HL-60 (cell line): ENCODE measurements at regions not wholly inside any gene's neighbourhood (a gene's known extent, or its start where the extent isn't known, plus 50 kb on each side); places are given as distances from the start of the nearest gene placed in this dataset.

ENCODE experiments used
- TF ChIP-seq, protein P1 (sequence below): IDR thresholded peaks from 2 replicates; pipeline ENCODE4 v1.6.1; 2012; ENCODE audit warnings: low read depth; ENCODE audit not compliant: insufficient replicate concordance
- TF ChIP-seq, protein P2 (sequence below): IDR thresholded peaks from one replicate; pipeline ENCODE4 v1.5.1; 2011; ENCODE audit warnings: low read length, control low read depth, inconsistent platforms; ENCODE audit not compliant: insufficient read depth

DNA sequence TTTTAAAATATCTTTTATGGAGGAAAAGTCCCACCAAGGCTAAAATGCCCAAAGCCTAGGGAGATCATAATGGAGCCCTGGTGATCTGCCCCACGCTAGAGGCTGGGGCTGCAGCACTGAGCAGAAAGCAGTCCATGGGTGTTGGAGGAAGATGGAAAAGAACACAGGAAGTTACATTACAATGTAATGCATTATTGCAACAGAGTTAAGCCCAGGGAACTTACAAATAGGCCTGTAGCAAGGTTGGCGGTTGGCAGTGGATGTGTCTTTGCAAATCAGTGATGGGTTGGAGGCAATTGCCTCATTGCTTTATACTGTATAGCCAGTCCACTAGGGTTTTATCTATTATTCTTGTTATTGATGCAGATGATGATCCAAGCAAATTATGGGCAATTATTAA, 399.9 kb downstream of the NDFIP2 start:
- TF ChIP-seq, protein P1, sequence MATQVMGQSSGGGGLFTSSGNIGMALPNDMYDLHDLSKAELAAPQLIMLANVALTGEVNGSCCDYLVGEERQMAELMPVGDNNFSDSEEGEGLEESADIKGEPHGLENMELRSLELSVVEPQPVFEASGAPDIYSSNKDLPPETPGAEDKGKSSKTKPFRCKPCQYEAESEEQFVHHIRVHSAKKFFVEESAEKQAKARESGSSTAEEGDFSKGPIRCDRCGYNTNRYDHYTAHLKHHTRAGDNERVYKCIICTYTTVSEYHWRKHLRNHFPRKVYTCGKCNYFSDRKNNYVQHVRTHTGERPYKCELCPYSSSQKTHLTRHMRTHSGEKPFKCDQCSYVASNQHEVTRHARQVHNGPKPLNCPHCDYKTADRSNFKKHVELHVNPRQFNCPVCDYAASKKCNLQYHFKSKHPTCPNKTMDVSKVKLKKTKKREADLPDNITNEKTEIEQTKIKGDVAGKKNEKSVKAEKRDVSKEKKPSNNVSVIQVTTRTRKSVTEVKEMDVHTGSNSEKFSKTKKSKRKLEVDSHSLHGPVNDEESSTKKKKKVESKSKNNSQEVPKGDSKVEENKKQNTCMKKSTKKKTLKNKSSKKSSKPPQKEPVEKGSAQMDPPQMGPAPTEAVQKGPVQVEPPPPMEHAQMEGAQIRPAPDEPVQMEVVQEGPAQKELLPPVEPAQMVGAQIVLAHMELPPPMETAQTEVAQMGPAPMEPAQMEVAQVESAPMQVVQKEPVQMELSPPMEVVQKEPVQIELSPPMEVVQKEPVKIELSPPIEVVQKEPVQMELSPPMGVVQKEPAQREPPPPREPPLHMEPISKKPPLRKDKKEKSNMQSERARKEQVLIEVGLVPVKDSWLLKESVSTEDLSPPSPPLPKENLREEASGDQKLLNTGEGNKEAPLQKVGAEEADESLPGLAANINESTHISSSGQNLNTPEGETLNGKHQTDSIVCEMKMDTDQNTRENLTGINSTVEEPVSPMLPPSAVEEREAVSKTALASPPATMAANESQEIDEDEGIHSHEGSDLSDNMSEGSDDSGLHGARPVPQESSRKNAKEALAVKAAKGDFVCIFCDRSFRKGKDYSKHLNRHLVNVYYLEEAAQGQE, result no peak
- TF ChIP-seq, protein P2, sequence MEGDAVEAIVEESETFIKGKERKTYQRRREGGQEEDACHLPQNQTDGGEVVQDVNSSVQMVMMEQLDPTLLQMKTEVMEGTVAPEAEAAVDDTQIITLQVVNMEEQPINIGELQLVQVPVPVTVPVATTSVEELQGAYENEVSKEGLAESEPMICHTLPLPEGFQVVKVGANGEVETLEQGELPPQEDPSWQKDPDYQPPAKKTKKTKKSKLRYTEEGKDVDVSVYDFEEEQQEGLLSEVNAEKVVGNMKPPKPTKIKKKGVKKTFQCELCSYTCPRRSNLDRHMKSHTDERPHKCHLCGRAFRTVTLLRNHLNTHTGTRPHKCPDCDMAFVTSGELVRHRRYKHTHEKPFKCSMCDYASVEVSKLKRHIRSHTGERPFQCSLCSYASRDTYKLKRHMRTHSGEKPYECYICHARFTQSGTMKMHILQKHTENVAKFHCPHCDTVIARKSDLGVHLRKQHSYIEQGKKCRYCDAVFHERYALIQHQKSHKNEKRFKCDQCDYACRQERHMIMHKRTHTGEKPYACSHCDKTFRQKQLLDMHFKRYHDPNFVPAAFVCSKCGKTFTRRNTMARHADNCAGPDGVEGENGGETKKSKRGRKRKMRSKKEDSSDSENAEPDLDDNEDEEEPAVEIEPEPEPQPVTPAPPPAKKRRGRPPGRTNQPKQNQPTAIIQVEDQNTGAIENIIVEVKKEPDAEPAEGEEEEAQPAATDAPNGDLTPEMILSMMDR, result no peak
